HepG2 (cell line): ENCODE measurements at regions not wholly inside any gene's neighbourhood (a gene's known extent, or its start where the extent isn't known, plus 50 kb on each side); places are given as distances from the start of the nearest gene placed in this dataset.

Experiments used
- ATAC-seq: fragments of 200-7000 bp; cut with Tn5 transposase; 3 replicates; pipeline ENCODE4 v1.9.1; 2020; ENCODE audit warnings: mild to moderate bottlenecking, moderate library complexity
- BruUV-seq: library from RNA; stranded (reverse); fragments of 400-500 nt; replicated peaks from 2 replicates; lab custom pipeline; 2021; lab: Mats Ljungman, UMichigan
- CTCF ChIA-PET: fragments of 300-600 bp; formaldehyde crosslinking; extraction: SDS; loops from one replicate; lab custom pipeline; 2021; ENCODE audit warnings: low total read pairs, inconsistent platforms, low intra/inter-chr PET ratio; lab: Yijun Ruan, JAX
- POLR2A ChIA-PET: fragments of 350-600 bp; sonication (Branson Sonifier 250); formaldehyde crosslinking; loops from one replicate; lab custom pipeline; 2020; ENCODE audit warnings: antibody characterized with exemption, inconsistent platforms; lab: Yijun Ruan, JAX
- DNase-seq: peaks from one replicate; pipeline ENCODE4 v3.0.0-alpha.2; 2015; ENCODE audit warnings: low spot score
- FAIRE-seq: peaks from 3 replicates; lab custom pipeline; 2011; peaks lifted over from hg19 to GRCh38; lab: Jason Lieb, UNC
- H2AFZ ChIP-seq: one replicate; pipeline ENCODE4 v1.6.1; 2011; ENCODE audit warnings: low read length, inconsistent platforms
- H3K27ac ChIP-seq: fragments of 300-600 bp; 3 replicates; pipeline ENCODE4 v1.8.0; 2011; ENCODE audit warnings: mixed run types, mild to moderate bottlenecking, mixed read lengths, low read length, inconsistent platforms; ENCODE audit not compliant: insufficient read depth; ENCODE audit errors: extremely low read length
- H3K27me3 ChIP-seq, 2 experiments: fragments of 200-600 bp in 1 of 2; 2 replicates in 1 of 2; 3 replicates in 1 of 2; pipeline versions ENCODE4 v1.6.0 to v1.8.0; 2011; ENCODE audit warnings: low read length in 2 of 2, mild to moderate bottlenecking in 2 of 2, moderate library complexity in 2 of 2, inconsistent platforms in 1 of 2; ENCODE audit not compliant: insufficient read depth in 2 of 2, control insufficient read depth in 1 of 2
- H3K36me3 ChIP-seq, 2 experiments: fragments of 200-600 bp in 1 of 2; replicated peaks in 1 of 2; 2 replicates in 1 of 2; 3 replicates in 1 of 2; pipeline versions ENCODE4 v1.5.1 to v1.8.0; 2011; ENCODE audit warnings: low read length in 2 of 2, inconsistent platforms in 1 of 2; ENCODE audit not compliant: insufficient read depth in 2 of 2, control insufficient read depth in 1 of 2
- H3K4me1 ChIP-seq: 2 replicates; pipeline ENCODE4 v1.5.1; 2012; ENCODE audit warnings: low read length, inconsistent platforms; ENCODE audit not compliant: insufficient read depth
- H3K4me2 ChIP-seq: 2 replicates; pipeline ENCODE4 v1.6.0; 2011; ENCODE audit warnings: low read depth, low read length, inconsistent platforms
- H3K4me3 ChIP-seq, 3 experiments: fragments of 200-600 bp in 1 of 3; sonication (generic), shearing (Covaris generic) in 1 of 3; replicated peaks in 1 of 3; 2 replicates each; pipeline ENCODE4 v1.5.1; 2011 to 2016; ENCODE audit warnings: low read length in 3 of 3, inconsistent platforms in 2 of 3, low read depth in 2 of 3, mild to moderate bottlenecking in 2 of 3, control low read depth in 1 of 3, mixed read lengths in 1 of 3; ENCODE audit not compliant: insufficient read depth in 1 of 3
- H3K79me2 ChIP-seq: one replicate; pipeline ENCODE4 v1.6.1; 2011; ENCODE audit warnings: low read length, inconsistent platforms; ENCODE audit not compliant: insufficient read depth
- H3K9ac ChIP-seq: 2 replicates; pipeline ENCODE4 v1.6.0; 2011; ENCODE audit warnings: mild to moderate bottlenecking, low read depth, low read length, inconsistent platforms; ENCODE audit not compliant: insufficient read depth
- H3K9me3 ChIP-seq: 2 replicates; pipeline ENCODE4 v1.5.1; 2012; ENCODE audit warnings: mild to moderate bottlenecking, low read length
- H4K20me1 ChIP-seq: 2 replicates; pipeline ENCODE4 v1.6.0; 2011; ENCODE audit warnings: inconsistent platforms, mild to moderate bottlenecking, low read length, moderate library complexity; ENCODE audit not compliant: insufficient read depth
- ASH2L ChIP-seq: fragments of 300-600, 200-600 bp; sonication (generic); IDR thresholded peaks from 2 replicates; pipeline ENCODE4 v1.7.0; 2017; ENCODE audit warnings: low read depth, mild to moderate bottlenecking, moderate library complexity, mixed read lengths, low read length; ENCODE audit not compliant: insufficient read length
- ERF ChIP-seq: IDR thresholded peaks from 2 replicates; pipeline ENCODE4 v1.6.1; 2018; ENCODE audit warnings: missing biosample characterization, missing genetic modification reagents
- GTF2F1 ChIP-seq: fragments of 150-350 bp; IDR thresholded peaks from 2 replicates; pipeline ENCODE4 v1.6.1; 2014; ENCODE audit warnings: low read length
- POLR2AphosphoS2 ChIP-seq: IDR thresholded peaks from 2 replicates; pipeline ENCODE4 v1.6.1; 2011; ENCODE audit warnings: low read depth, low read length, improper control_type of control experiment
- ZNF609 ChIP-seq: sonication (generic); formaldehyde crosslinking; IDR thresholded peaks from 2 replicates; pipeline ENCODE4 v1.4.0; 2020; ENCODE audit warnings: mild to moderate bottlenecking, missing genetic modification reagents, borderline replicate concordance
- ZNF816 ChIP-seq: sonication (generic); formaldehyde crosslinking; IDR thresholded peaks from 2 replicates; pipeline ENCODE4 v1.8.0; 2022; ENCODE audit warnings: missing genetic modification reagents, mild to moderate bottlenecking, borderline replicate concordance
- WGBS: methylation state at CpG from one replicate; pipeline ENCODE4 v1.1.6; 2017; ENCODE audit warnings: low lambda C conversion rate; 5-methylcytosine and 5-hydroxymethylcytosine counted together
- in situ Hi-C: cut with HindIII; loops from 2 replicates; pipeline ENCODE4 v1.10.0; 2017; ENCODE audit warnings: low pct_unique_long_range_greater_than_20kb; ENCODE audit not compliant: extremely low pct_ligation_motif_present
- intact Hi-C: fragments of 100-400 bp; cut with micrococcal nuclease; formaldehyde crosslinking; loops from one replicate; pipeline ENCODE4 v1.10.0; 2022; ENCODE audit not compliant: unreplicated experiment

DNA sequence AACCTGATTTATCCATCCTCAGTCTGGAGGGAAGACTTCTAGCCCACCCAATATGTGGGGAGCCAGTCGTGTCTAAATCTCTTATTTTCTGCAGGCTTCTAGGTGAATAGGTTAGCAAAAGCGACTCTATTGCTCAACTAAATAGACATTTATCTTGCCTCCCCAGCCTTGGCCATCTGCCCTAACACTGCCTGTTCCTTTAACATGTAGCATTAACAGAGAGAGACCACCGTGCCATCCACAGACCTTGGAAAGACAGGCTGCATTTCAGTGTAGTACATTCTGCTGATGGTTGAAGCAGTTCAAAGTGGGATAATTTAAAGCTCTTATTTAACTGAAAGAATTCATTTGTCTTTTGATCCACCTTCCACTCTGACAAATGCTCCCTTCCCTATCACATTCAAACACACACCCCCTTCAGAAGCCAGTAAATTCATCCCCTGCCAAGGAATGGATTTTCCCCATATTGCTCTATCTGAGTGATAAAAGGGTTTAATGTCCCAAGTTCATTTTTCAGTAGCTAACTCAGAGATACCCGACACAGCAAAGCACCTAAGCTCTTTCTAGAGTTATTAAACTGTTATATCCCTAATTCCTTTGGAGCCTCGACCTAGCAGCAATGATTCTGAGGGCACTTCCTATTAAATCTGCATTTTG, 58.1 kb upstream of the COX10 start:
- H3K9me3 ChIP-seq: no peaks in the 10 kb centered on the region
- no peak overlapping the region for H3K4me3 ChIP-seq
- WGBS: 26% methylated on average over 5 of the region's 5 CpGs
- H2AFZ ChIP-seq: no peak overlapping the region
- H3K4me2 ChIP-seq: no peak overlapping the region
- H3K27me3 ChIP-seq: no peaks in the 10 kb centered on the region
- no peaks in the 10 kb centered on the region for H3K79me2 ChIP-seq
- H3K9ac ChIP-seq: no peak overlapping the region
- ChIA-PET POLR2A (no interaction called here), CTCF (no interaction called here)
- DNase-seq (no peak), FAIRE-seq (no peak), ATAC-seq (no peak)
- H3K27ac ChIP-seq: no peak overlapping the region
- intact Hi-C loops (no loop called here), in situ Hi-C loops (no loop called here)
- no peaks in the 10 kb centered on the region for H3K36me3 ChIP-seq
- no peaks in the 10 kb centered on the region for H4K20me1 ChIP-seq
- BruUV-seq: no TSS peak
- no peaks in the 10 kb centered on the region for H3K4me1 ChIP-seq
- TF ChIP-seq ASH2L: no peak
- TF ChIP-seq POLR2AphosphoS2: no peak
- TF ChIP-seq ERF (CRISPR knock-in tag): no peak
- TF ChIP-seq GTF2F1: no peak
- TF ChIP-seq ZNF816 (CRISPR knock-in tag): no peak
- TF ChIP-seq ZNF609: no peak
